ENCODE measurements at regions not wholly inside any gene's neighbourhood (a gene's known extent, or its start where the extent isn't known, plus 50 kb on each side); places are given as distances from the start of the nearest gene placed in this dataset.
"Not testable (repeated sequence)": the region's sequence is repeated elsewhere in the genome, so short reads cannot be mapped to it uniquely, and the experiment has no call there.

DNA sequence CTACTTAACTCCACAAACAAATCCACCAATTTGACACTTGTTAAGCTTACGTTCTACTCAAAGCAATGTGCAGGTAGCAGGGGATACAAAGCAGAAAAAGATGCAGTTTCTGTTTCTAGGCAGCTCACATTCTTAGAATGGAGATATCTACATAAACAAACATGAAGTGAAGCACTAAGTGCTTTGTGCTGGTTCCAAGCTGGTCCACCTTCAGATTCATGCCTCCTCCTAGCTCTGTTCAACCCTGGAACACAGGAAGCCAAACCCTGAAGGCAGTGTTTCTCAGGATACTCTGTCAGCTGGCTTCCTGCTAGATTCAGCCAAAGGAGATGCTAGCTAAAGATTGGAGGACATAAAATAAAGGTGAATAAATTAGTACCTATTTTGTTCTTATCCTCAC lies 55.3 kb upstream of the NOL4 start:
- DNase-seq = peak in 1 of 3 experiments; percentile 40

DNA sequence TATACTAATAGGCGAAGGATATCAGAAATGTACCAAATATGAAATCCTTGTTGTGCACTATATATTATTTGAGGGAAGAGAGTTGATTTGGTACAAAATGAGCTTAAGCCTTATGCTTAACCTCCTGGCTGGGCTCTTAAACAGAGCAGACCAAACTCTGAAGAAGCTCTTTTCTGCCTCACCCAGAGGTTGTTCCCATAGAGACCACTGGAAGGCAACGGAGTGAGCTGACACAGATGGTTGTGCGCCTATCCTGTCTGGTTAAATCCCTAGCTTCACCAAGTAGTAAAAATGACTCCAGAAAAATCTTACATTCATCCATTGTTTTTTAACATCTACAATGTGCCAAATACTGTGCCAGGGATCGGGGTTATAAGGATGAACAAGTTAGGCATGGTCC lies 55.9 kb upstream of the NOL4 start:
- DNase-seq = peak in 1 of 3 experiments; percentile 64

GRCh38 chr18:34281290-34281689 lies 56.6 kb upstream of the NOL4 start:
- peak in 1 of 3 experiments; percentile 87 for DNase-seq

DNA sequence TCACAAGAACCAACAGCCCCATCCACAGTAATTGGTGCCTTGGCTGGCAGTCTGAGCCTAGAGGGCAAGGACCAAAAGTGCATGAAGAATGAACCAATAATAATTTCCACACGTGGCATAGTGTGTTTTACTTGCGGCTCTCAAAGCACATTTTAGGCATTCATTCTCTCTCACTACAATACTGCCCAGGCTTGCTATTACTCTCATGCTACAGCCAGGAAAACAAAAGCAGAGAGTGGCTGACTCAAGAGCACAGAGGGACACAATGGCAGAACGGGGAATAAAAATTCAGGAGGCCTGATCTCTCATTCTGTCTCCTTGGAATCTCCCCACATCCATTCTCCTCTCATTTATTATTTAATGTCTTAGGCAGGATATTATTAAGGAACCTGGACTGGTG lies 57.0 kb upstream of the NOL4 start:
- DNase-seq = peak in 2 of 3 experiments; percentile 87 to 98

GRCh38 chr18:34283506-34283905 lies 58.8 kb upstream of the NOL4 start:
- peak in 1 of 3 experiments; percentile 33 for DNase-seq

DNA sequence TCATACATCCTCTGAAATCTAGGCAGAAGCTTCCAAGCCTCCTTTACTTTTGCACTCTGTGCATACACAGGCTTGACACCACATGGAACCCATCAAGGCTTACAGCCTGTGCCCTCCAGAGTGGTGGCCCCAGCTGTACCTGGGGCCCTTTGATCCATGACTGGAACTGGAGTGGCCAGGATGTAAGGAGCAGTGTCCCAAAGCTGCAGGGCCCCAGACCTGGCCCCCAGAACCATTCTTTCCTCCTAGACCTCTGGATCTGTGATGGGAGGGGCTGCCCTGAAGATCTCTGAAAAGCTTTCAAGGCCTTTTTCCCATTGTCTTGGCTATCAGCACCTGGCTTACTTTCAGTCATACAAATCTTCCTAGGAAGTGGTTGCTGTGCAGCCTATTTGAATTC lies 63.1 kb upstream of the NOL4 start:
- DNase-seq = no peak

DNA sequence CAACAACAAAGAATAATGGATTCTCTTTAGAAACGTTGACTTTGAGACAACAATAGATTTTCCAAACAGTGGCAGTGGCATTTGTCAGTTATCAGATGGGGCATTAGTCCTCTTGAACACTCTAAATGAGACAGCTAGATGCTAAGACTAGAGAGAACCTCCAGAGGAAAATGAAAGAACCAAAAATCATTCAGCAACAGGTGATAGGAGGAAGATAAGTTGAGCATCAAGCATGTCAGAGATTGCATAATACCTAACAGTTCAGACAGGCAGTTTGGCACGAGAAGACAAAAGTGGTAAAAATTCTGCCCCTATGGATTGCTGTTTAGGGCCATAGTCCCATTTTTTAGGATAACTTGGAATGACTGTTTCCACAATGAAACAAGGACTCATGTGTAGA lies 67.9 kb upstream of the NOL4 start:
- no peak for DNase-seq

- peak in 1 of 3 experiments; percentile 10 for DNase-seq
These were observed 72.6 kb upstream of the NOL4 start for GRCh38 chr18:34297287-34297686.

- peak in 1 of 3 experiments; percentile 38 for DNase-seq
These were observed 75.1 kb upstream of the NOL4 start for GRCh38 chr18:34299828-34300227.

DNA sequence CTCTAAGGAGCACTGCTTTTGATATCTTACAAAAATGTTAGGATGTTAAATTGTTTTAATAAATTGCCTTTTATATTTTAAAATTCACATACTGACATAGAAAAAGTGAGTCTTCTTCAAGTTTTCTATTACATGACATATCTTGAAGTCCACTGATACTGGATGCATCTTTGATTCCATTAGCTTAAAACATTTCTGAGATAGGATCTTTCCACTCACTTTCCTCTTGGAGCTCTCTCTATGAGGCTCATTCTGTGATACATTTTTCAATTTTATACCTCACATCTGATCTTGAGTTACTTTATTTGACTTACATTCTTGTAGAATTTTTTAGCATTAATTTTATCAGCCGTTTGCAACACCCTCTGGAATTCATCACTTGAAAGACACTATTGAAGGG lies 86.8 kb upstream of the NOL4 start:
- DNase-seq = no peak

DNA sequence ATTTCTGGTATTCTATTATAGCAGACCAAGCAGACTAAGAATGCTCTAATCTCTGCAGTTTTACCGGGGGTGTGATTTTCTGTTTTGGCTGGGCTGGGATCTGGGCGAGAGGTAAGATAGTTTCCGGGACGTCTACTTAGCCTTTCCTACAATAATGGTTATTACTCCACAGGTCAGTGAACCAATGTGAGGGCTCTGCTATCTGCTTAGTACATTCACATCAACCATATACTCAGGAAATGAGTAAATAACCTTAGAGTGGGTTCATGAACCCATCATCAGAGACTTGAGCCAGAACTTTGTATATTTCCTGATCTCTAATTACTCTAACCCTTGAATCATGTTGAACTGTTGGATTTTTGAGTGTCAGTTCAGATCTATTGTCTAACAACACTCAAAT lies 90.1 kb upstream of the NOL4 start:
- DNase-seq = no peak

DNA sequence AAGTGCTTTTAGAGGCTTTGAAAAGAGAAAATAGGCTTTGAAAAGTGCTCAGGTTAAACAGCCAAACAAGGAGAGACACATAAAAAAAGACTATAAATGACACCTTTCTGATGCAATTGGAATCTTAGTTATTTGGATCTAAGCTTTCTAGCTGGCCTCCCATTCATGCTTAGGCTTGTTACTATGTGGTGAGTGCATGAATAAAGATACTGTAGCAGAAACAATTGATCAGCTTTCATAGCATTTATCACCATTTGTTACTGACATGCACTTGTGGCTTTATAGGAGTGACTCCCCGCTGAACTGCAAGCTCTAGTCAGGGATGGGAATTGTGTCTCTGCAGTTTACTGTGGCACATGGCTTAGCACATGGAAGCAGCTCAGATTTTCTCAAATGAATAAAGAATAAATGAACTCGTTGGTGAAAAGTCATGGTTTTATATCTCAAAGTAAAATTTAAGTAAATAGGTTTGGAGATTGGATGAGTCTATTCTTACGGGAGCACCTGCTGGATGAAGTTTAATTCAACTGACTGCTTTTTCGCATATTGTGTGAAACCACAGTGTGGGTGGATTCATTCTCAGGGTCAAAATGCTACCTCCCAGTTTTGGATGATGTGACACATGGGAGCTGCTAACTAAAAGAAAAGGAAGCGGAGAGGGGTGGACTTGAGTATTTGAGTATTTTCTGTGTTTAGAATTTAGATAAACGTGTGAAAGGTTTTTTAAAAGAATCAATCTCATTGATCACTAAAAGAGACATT lies 91.1 kb upstream of the NOL4 start:
- peak in 2 of 3 experiments; percentile 74 to 84 for DNase-seq

- peak in 1 of 3 experiments; percentile 14 for DNase-seq
These were observed 95.6 kb upstream of the NOL4 start for GRCh38 chr18:34320267-34320666.

- DNase-seq = no peak
These were observed 96.4 kb upstream of the NOL4 start for GRCh38 chr18:34321066-34321465.

- DNase-seq = peak; percentile 67 to 89 (median 73)
These were observed 97.9 kb upstream of the NOL4 start for GRCh38 chr18:34322365-34323289.

DNA sequence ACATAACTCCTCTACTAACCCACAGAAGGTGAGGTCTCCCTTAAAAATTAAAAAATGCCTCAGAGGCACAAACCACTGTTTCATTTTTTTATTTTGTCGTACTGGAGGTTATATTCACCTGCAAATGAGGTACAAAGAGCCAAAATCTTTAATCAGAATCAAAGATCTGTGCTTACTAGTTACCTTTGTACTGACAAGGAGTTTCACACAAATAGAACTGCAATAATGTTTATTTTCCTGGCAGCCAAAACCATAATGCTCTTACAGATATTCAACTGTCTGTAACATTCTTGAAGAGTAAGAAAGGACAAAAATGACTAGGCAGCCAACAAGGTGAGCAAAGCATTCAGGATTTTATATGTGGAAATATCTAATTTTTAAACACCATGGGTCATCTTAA lies 105.1 kb upstream of the NOL4 start:
- no peak for DNase-seq

GRCh38 chr18:34330308-34330707 lies 105.6 kb upstream of the NOL4 start:
- peak in 1 of 3 experiments; percentile 17 for DNase-seq

GRCh38 chr18:34330907-34331306 lies 106.2 kb upstream of the NOL4 start:
- DNase-seq = not testable (repeated sequence)

DNA sequence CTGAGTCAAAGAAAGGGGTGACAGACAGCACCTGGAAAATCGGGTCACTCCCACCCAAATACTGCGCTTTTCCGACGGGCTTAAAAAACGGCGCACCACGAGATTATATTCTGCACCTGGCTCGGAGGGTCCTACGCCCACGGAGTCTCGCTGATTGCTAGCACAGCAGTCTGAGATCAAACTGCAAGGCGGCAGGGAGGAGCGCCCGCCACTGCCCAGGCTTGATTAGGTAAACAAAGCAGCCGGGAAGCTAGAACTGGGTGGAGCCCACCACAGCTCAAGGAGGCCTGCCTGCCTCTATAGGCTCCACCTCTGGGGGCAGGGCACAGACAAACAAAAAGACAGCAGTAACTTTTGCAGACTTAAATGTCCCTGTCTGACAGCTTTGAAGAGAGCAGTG lies 106.6 kb upstream of the NOL4 start:
- not testable (repeated sequence) for DNase-seq

GRCh38 chr18:34339155-34339554 lies 114.4 kb upstream of the NOL4 start:
- DNase-seq = peak; percentile 19 to 100 (median 87)

- no peak for DNase-seq
These were observed 118.2 kb upstream of the NOL4 start for GRCh38 chr18:34342960-34343359.

DNA sequence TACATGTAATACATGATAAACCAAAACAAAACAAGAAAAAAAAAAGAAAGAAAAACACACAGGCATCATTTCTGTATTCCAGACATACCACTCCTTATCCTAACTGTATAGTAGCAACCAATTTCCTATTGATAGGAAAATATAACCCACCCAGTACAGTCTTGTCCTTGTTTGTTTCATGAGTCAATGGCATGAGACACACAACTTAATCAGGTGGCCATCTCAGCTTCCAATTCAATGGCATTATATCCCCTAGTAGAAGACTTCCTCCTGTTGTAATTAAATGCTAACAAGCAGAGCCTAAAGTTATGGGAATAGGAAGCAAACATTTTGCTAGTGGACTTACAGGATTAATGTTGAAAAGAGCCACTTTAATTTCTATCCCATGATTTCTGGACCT lies 121.0 kb upstream of the NOL4 start:
- no peak for DNase-seq

GRCh38 chr18:34350778-34351177 lies 126.1 kb upstream of the NOL4 start:
- no peak for DNase-seq
